IMR-90 (cell line): ENCODE measurements at regions not wholly inside any gene's neighbourhood (a gene's known extent, or its start where the extent isn't known, plus 50 kb on each side); places are given as distances from the start of the nearest gene placed in this dataset.

Experiments used
- ATAC-seq: fragments of 200-7000 bp; cut with Tn5 transposase; 2 replicates; pipeline ENCODE4 v1.9.1; 2020; ENCODE audit warnings: low read depth, mild to moderate bottlenecking, moderate library complexity
- BruUV-seq: library from RNA; stranded (reverse); fragments of 400-500 nt; replicated peaks from 2 replicates; lab custom pipeline; 2021; lab: Mats Ljungman, UMichigan
- CTCF ChIA-PET: fragments of 300-600 bp; formaldehyde crosslinking; extraction: SDS; loops from one replicate; lab custom pipeline; 2021; ENCODE audit warnings: antibody characterized with exemption; lab: Yijun Ruan, JAX
- POLR2A ChIA-PET: fragments of 300-600 bp; sonication (Branson Sonifier 250); formaldehyde crosslinking; loops from one replicate; lab custom pipeline; 2022; ENCODE audit warnings: antibody characterized with exemption; ENCODE audit not compliant: unreplicated experiment; lab: Charles Lee
- DNase-seq: peaks from one replicate; pipeline ENCODE4 v3.0.0; 2013
- H2AFZ ChIP-seq: replicated peaks from 2 replicates; pipeline ENCODE3; 2013; ENCODE audit warnings: low read length, mild to moderate bottlenecking; ENCODE audit not compliant: poor library complexity
- H2AK5ac ChIP-seq: 2 replicates; pipeline ENCODE4 v1.6.1; 2013; ENCODE audit warnings: low read depth, low read length, inconsistent platforms
- H2AK9ac ChIP-seq: replicated peaks from 2 replicates; pipeline ENCODE3; 2013; ENCODE audit warnings: mild to moderate bottlenecking, low read depth, low read length, moderate library complexity; ENCODE audit not compliant: poor library complexity
- H2BK120ac ChIP-seq: 2 replicates; pipeline ENCODE4 v1.6.1; 2013; ENCODE audit warnings: low read depth, low read length, inconsistent platforms
- H2BK15ac ChIP-seq: 3 replicates; pipeline ENCODE4 v1.6.1; 2013; ENCODE audit warnings: low read depth, low read length, inconsistent platforms
- H2BK20ac ChIP-seq: 2 replicates; pipeline ENCODE4 v1.6.1; 2013; ENCODE audit warnings: low read depth, mild to moderate bottlenecking, inconsistent platforms, low read length, moderate library complexity
- H2BK5ac ChIP-seq: 2 replicates; pipeline ENCODE4 v1.6.1; 2013; ENCODE audit warnings: mild to moderate bottlenecking, low read depth, low read length, inconsistent platforms; ENCODE audit not compliant: poor library complexity, severe bottlenecking
- H3K14ac ChIP-seq: replicated peaks from 2 replicates; pipeline ENCODE4 v1.6.1; 2013; ENCODE audit warnings: low read depth, low read length, inconsistent platforms
- H3K18ac ChIP-seq: 2 replicates; pipeline ENCODE4 v1.6.1; 2013; ENCODE audit warnings: low read depth, low read length, control low read depth
- H3K23ac ChIP-seq: 2 replicates; pipeline ENCODE4 v1.6.1; 2013; ENCODE audit warnings: low read depth, low read length, inconsistent platforms
- H3K27ac ChIP-seq: 2 replicates; pipeline ENCODE4 v1.5.1; 2013; ENCODE audit warnings: mild to moderate bottlenecking, control low read depth, low read length; ENCODE audit not compliant: insufficient read depth
- H3K27me3 ChIP-seq: 2 replicates; pipeline ENCODE4 v1.6.1; 2013; ENCODE audit warnings: low read length; ENCODE audit not compliant: control insufficient read depth, insufficient read depth
- H3K36me3 ChIP-seq: 2 replicates; pipeline ENCODE4 v1.6.1; 2013; ENCODE audit warnings: low read length, mixed read lengths; ENCODE audit not compliant: control insufficient read depth, insufficient read depth
- H3K4ac ChIP-seq: 2 replicates; pipeline ENCODE4 v1.6.1; 2013; ENCODE audit warnings: low read depth, low read length, inconsistent platforms
- H3K4me1 ChIP-seq: 2 replicates; pipeline ENCODE4 v1.6.1; 2013; ENCODE audit warnings: low read length, mixed read lengths; ENCODE audit not compliant: control insufficient read depth, insufficient read depth
- H3K4me2 ChIP-seq: 2 replicates; pipeline ENCODE4 v1.6.1; 2013; ENCODE audit warnings: low read depth, mild to moderate bottlenecking, control low read depth, low read length, moderate library complexity
- H3K4me3 ChIP-seq: 2 replicates; pipeline ENCODE4 v1.5.1; 2013; ENCODE audit warnings: low read depth, mild to moderate bottlenecking, control low read depth, low read length, moderate library complexity; ENCODE audit not compliant: insufficient read depth
- H3K56ac ChIP-seq: 2 replicates; pipeline ENCODE4 v1.6.1; 2013; ENCODE audit warnings: low read length, inconsistent platforms; ENCODE audit not compliant: insufficient read depth; ENCODE audit errors: extremely low read depth
- H3K79me1 ChIP-seq, 2 experiments: 2 replicates each; pipeline ENCODE4 v1.6.1; 2013; ENCODE audit warnings: low read length in 2 of 2, inconsistent platforms in 1 of 2, low read depth in 1 of 2
- H3K9ac ChIP-seq: 2 replicates; pipeline ENCODE4 v1.6.1; 2013; ENCODE audit warnings: low read depth, low read length, control low read depth
- H3K9me1 ChIP-seq: 2 replicates; pipeline ENCODE4 v1.6.1; 2013; ENCODE audit warnings: low read length, inconsistent platforms; ENCODE audit not compliant: insufficient read depth
- H3K9me3 ChIP-seq: 2 replicates; pipeline ENCODE4 v1.6.1; 2013; ENCODE audit warnings: low read length; ENCODE audit not compliant: control insufficient read depth, insufficient read depth
- H4K20me1 ChIP-seq: 2 replicates; pipeline ENCODE4 v1.6.1; 2013; ENCODE audit warnings: low read length, inconsistent platforms; ENCODE audit not compliant: insufficient read depth
- H4K5ac ChIP-seq: 2 replicates; pipeline ENCODE4 v1.6.1; 2013; ENCODE audit warnings: mild to moderate bottlenecking, low read depth, low read length, control low read depth
- H4K8ac ChIP-seq, 2 experiments: 2 replicates each; pipeline ENCODE4 v1.6.1; 2013; ENCODE audit warnings: low read depth in 2 of 2, low read length in 2 of 2, control low read depth in 1 of 2, inconsistent platforms in 1 of 2
- H4K91ac ChIP-seq: 2 replicates; pipeline ENCODE4 v1.6.1; 2013; ENCODE audit warnings: low read depth, low read length, inconsistent platforms; ENCODE audit not compliant: insufficient read depth
- MAFK ChIP-seq: IDR thresholded peaks from 2 replicates; pipeline ENCODE4 v1.6.1; 2012; ENCODE audit warnings: low read depth, low read length, improper control_type of control experiment
- POLR2A ChIP-seq: IDR thresholded peaks from 2 replicates; pipeline ENCODE4 v1.6.1; 2012; ENCODE audit warnings: mild to moderate bottlenecking, low read depth, low read length
- WGBS, 2 experiments: methylation state at CpG; one replicate each; pipeline versions ENCODE4 v1.1.5 to v1.1.7; 2013; ENCODE audit warnings: missing lambda C conversion rate in 2 of 2; ENCODE audit not compliant: insufficient read length in 1 of 2; ENCODE audit errors: extremely low coverage in 2 of 2; 5-methylcytosine and 5-hydroxymethylcytosine counted together
- dilution Hi-C: fragments of 300-500 bp; cut with HindIII; formaldehyde crosslinking; loops from one replicate; pipeline ENCODE4 v1.14.3; 2018; ENCODE audit warnings: low sequenced_read_pairs; ENCODE audit not compliant: unreplicated experiment
- in situ Hi-C: fragments of 300-500 bp; cut with MboI; formaldehyde crosslinking; loops from 3 replicates; pipeline ENCODE4 v1.14.3; 2019; ENCODE audit warnings: low sequenced_read_pairs, inconsistent platforms, mixed read lengths
- intact Hi-C: fragments of 100-400 bp; cut with micrococcal nuclease; formaldehyde crosslinking; loops from 2 replicates; pipeline ENCODE4 v1.10.0; 2022

DNA sequence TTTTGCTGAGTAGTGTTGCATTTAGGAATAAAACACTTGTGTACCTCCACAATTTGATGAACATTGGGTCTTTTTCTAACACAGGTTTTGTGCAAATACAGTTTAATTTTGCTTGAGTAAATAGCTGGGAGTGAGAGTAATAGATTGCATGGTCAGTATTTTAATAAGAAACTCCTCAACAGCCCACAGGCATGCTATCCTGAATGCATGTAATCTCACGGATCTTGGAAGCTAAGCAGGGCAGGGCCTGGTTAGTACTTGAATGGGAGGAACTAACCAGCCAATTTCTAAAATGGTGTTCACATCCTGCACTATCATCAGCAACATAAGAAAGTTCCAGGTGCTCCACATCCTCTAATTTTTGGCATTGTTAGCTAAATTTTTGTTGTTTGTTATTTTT lies 685.4 kb upstream of the MBL2 start:
- Histone ChIP-seq H2AFZ (no peak overlapping the region), H3K14ac (no peak overlapping the region), H3K18ac (no peak overlapping the region), H3K9me1 (no peaks in the 10 kb centered on the region), H3K9ac (no peak overlapping the region), H4K91ac (no peak overlapping the region), H3K79me1 (no peaks in the 10 kb centered on the region), H4K20me1 (no peaks in the 10 kb centered on the region), H4K5ac (no peak overlapping the region), H3K4me1 (no peaks in the 10 kb centered on the region), H3K27ac (no peak overlapping the region), H2AK9ac (no peak overlapping the region), H3K4me3 (no peak overlapping the region), H3K4me2 (no peak overlapping the region), H3K36me3 (no peaks in the 10 kb centered on the region), H2BK20ac (no peak overlapping the region), H3K4ac (no peak overlapping the region), H3K56ac (no peak overlapping the region), H3K9me3 (no peaks in the 10 kb centered on the region), H2AK5ac (no peak overlapping the region), H3K23ac (no peak overlapping the region), H4K8ac (no peak overlapping the region), H2BK15ac (no peak overlapping the region), H2BK120ac (no peak overlapping the region), H2BK5ac (no peak overlapping the region), H3K27me3 (no peaks in the 10 kb centered on the region)
- intact Hi-C loops (no loop called here), dilution Hi-C loops (no loop called here), in situ Hi-C loops (no loop called here)
- BruUV-seq: no TSS peak
- DNase-seq (no peak), ATAC-seq (no peak)
- TF ChIP-seq POLR2A: no peak
- peak; percentile 40; the same call in 1 of the 2 replicates for TF ChIP-seq MAFK
- no CpG with 5 or more reads among the region's 1 CpG for WGBS, 2 experiments
- CTCF ChIA-PET: no interaction called here
- POLR2A ChIA-PET: no interaction called here
